Posterior cingulate gyrus (tissue), 11 donors: ENCODE measurements at regions not wholly inside any gene's neighbourhood (a gene's known extent, or its start where the extent isn't known, plus 50 kb on each side); places are given as distances from the start of the nearest gene placed in this dataset.

Experiments
- DNase-seq, 10 donors: peaks; one replicate each; pipeline versions ENCODE4 v3.0.0 to v3.0.0-alpha.2; 2020 to 2021; ENCODE audit warnings: mixed read lengths in 3 of 10
- intact Hi-C: fragments of 100-400 bp; cut with DNase I; formaldehyde crosslinking; loops from one replicate; pipeline ENCODE4 v1.15.1; 2023

DNA sequence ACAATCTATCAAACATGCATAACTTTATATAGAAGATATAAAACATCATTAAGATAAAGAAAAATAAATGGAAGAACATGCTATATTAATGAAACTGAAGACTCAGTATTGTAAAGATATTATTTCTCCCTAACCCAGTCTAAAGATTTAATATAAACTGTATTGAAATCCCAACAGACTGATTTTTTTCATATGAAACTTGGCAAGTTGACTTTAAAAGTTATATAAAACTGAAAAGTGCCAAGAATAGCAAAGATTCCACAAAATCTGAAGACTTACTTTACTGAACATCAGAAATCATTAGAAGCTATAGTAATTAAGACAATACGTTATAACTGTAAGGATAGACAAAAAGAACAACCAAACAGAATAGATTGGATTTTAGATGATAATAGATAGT lies 531.3 kb upstream of the MCTP2 start:
- intact Hi-C loops, result no loop called here
- no peak for DNase-seq

DNA sequence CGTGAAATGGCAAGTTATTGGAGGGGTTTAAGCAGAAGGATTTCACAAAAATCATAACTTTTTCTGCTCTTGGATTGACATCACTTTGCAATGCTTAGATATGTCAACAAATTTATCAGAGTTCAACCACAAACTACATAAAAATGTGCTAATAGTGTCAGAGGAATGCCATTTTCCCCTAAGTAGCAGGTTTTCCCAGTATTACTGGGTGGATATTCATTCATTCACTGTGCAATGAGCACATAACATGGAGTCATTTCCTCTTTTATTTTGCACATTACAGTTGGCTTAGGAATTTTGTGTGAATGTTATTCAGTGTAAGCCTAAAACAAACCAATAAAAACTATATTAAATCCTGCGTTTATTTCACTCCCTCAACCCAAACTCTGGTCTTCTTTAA lies 537.3 kb upstream of the MCTP2 start:
- intact Hi-C loops, result no loop called here
- no peak for DNase-seq

- intact Hi-C loops, result no loop called here
- DNase-seq, result no peak
These were observed 547.7 kb upstream of the MCTP2 start for GRCh38 chr15:93683651-93684050.

DNA sequence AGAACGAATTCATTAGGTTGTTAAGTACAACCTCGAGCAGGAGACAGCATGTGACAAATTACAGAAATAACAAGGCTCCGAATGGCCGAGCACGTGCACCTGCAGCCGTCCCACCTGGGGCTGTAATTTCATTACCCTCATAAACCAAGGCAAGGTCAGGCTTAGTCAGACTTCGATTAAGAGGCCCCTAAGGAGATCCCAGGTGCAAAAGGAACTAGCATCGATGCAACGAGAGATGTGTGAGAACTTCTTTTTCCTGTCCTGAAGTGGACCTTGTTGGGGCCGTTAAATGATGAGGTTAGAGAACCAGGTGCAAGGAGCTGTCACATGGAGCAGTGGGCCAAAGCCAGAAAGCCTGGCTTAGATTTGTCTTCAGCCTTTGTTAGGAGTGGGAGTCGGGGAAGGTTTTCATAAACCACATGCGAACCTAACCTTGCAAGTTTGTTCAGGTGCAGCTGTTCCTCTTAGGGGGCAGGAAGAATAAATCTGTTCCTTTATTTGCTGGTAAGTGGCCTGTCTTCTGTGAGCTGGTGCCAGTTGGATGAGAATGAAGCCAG lies 559.9 kb upstream of the MCTP2 start:
- no peak for DNase-seq
- intact Hi-C loops, result no loop called here

- no peak for DNase-seq
- intact Hi-C loops, result no loop called here
These were observed 560.4 kb upstream of the MCTP2 start for GRCh38 chr15:93670931-93671330.

- intact Hi-C loops, result no loop called here
- DNase-seq, result no peak
These were observed 567.0 kb upstream of the MCTP2 start for GRCh38 chr15:93664213-93664956.

DNA sequence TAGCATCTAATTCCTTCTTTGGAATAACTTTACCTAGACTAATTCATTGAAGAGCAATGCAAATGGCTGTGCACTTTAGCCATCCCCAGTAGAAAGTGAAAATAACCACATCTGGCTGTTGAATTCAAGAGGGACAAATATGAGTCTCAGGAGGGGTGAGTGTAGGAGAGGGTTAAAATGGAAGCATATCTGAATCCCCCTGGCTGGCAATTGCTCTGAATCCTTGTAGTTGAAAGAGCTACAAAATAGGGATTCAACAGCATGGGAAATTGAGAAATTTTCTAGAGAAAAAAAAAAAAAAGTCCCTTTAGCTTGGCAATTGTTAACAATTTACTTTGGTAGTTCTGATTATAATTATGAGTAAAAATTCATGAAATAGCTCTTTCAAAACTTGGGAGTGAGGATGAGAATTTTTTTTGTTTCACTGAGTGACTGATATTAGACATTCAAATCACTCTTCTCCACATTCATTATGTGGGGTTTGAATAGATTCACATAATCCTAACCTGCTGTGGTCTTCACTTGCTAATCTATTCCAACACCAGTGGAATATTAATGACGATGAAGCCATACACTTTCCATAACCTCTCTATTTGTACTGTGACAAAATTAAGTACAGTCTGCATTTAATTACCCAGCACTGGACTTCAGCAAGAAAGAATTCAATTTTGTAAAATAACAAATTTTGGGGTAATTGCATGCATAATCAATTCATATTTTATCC lies 569.0 kb upstream of the MCTP2 start:
- DNase-seq, result no peak
- intact Hi-C loops, result no loop called here

GRCh38 chr15:93658026-93658816 lies 569.2 kb upstream of the RGMA start:
- no peak for DNase-seq
- intact Hi-C loops, result no loop called here

DNA sequence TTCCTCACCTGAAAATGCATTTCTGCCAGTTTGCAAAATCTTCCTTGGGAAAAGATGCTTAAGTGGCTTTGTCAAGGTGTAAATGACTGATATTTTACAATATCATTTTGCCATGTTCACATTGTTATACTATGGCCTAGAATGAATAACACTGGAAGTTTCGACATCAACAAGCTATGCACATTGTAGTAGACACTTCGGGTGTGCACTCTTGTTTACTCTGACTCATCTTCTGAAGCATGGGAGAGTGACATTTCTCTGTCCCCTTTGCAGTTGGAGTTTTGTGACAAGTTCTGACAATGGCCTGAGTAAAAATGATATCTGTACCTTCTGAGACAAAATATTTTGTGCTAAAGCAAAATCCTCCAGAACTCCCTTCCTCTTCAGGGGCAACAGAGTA lies 567.0 kb upstream of the RGMA start:
- intact Hi-C loops, result no loop called here
- no peak for DNase-seq

DNA sequence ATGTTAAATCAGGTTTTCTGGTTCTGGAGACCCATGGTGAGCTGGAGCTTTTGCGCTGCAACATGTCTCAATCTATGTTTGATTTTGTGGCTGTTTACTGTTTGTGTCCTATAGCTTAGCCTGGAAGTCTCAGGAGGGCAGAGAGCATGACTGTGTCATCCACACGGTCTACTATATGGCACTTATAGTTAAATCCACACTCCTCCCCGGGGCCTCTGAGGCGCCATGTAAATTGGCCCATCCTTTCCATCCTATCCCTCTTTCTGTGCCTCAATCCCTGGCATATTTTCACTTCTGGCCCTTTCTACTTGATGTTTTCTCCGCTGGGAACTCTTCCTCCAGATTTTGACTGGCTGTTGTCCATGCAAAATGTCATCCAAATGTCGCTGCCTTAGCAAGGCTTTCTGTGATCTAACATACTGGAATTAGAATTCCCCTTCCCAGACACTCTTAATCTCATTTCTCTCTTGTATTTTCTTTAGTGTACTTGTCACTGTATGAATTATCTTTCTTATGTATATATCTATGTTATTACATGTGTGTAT lies 560.8 kb upstream of the RGMA start:
- intact Hi-C loops, result no loop called here
- DNase-seq, result no peak

DNA sequence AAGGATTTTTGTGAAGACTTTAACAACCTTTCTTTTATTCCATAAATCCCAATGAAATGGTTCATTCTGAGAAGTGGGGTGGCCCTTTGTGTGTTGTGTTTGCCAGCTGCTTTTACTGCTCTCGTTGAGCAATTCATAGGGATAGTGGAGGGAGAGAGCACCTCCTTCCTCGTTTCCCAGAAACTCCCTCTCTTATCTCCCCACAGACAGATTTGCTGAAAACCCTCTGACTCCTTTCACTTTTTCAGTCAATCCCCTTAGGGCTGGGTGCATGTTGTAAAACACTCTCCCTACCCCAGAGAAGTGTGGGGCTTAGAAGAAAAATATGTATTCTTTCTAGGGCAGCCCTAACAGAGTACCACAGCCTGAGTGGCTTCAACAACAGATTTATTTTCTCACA lies 557.2 kb upstream of the RGMA start:
- no peak for DNase-seq
- intact Hi-C loops, result no loop called here

DNA sequence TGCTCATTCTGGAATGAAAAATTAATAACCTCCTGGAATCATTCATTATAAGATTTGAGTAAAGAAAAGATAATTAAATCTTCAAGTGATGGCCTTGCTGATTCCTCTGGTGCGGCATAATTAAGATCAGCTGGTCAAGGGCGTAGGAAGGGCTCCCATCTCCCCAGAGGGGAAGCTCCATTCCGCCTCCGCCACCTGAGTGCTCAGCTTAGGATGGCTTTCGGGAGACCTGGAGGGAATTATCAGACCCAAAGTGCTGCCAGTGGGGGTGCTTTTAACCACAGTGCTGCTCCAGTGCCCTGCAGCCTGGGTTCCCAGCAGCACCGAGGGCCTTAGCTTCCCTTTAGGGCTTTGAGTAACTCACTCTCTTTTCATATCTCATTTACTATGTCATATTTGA lies 556.6 kb upstream of the RGMA start:
- intact Hi-C loops, result no loop called here
- DNase-seq, result no peak

GRCh38 chr15:93644595-93644994 lies 555.6 kb upstream of the RGMA start:
- intact Hi-C loops, result no loop called here
- no peak for DNase-seq

GRCh38 chr15:93640411-93640962 lies 551.5 kb upstream of the RGMA start:
- no peak for DNase-seq
- intact Hi-C loops, result no loop called here

DNA sequence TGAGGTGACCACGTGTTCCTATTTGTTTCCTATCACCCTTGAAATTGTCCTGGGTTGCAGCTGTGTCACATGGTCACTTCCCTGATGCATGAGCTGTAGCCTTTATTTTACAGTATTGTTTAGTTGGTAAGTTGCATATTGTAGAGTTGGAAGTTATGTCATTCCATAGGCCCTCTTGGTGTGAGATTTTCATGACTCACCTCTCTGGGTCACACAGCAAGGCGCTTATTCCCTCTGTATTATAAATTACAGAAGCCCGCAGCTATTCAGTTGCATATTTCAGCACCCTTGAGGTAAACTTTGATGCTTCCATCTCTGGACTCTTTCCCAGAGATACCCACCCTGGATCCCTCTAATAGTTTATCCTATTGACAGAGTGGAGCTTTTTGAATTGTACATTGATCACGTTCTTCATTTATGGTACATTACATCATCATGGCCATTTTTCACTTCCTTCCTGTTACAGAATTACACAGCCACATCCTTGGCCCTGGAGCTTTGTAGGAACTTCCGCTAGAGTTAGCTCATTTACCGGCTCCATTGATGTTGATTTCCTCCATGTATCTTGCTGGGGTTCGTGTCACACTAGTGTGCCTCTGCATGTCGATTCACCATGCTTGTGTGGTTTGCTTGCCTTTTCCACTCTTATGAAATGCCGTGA lies 543.1 kb upstream of the RGMA start:
- DNase-seq, result no peak
- intact Hi-C loops, result no loop called here

GRCh38 chr15:93619597-93619996 lies 530.6 kb upstream of the RGMA start:
- intact Hi-C loops, result no loop called here
- no peak for DNase-seq

- DNase-seq, result peak in 1 of 10 donors; percentile 60
- intact Hi-C loops, result no loop called here
These were observed 528.4 kb upstream of the RGMA start for GRCh38 chr15:93617443-93617842.

DNA sequence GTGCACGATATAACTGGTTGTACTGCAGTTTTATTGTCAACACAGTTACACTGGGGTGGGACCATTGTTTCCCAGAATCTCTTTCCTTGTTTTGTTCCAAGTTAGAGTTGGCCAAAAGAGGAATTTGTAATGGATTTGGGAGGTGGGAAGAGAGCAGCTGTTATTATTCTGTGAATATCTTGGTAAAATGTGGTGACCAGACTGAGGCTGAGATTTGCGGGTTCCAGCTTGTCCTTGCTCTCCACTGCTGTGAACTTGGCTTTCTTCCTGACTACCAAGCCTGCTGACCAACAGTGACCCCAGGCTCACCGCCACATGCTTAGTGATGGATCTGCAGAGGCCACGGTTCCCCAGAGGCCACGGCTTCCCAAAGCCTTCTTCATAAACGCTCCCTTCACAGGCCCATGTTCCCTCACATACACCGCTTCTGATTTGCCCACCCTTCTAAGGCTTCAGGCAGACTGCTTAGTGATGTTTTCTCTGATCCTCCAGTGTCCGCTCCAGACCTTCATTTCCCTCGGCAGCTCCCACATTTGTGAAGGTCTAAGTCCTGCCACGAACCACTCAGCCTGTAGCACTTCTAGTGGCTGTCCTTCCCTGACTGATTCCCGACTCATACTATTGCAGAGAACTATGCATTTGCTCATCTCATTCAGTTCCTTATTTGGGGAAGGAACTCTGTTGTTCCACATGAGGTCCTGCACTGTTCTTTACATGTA lies 525.5 kb upstream of the RGMA start:
- peak in 1 of 10 donors; percentile 67 for DNase-seq
- intact Hi-C loops, result no loop called here

- no peak for DNase-seq
- intact Hi-C loops, result no loop called here
These were observed 524.4 kb upstream of the RGMA start for GRCh38 chr15:93613386-93613785.
